ENCODE measurements at regions not wholly inside any gene's neighbourhood (a gene's known extent, or its start where the extent isn't known, plus 50 kb on each side); places are given as distances from the start of the nearest gene placed in this dataset.

DNA sequence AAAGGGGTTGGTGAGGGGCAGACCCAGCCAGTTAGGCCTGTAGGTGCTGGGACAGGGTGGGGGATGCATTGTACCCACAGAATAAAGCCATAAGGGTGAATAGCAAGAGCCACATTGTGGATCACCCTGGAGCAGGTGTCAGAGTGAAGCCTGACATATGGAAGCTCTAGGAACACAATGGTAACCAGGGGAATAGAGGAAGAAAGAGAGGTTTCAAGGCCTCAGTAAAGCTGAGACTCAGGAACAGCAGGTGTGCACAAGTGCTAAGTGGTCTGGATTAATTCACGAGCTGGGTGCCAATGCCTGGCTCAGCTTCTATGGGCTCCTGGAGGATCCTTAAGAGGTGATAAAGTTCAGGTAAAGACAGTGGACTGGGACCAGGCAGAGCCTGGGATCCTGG, 323.7 kb upstream of the CTNNB1 start:
- Mint-ChIP-seq H3K36me3 (no peaks in the 10 kb centered on the region), H3K4me3 (no peak overlapping the region), H3K9me3 (no peaks in the 10 kb centered on the region), H3K27me3 (ENCODE audit: insufficient read depth, low read depth) (peaks cover 4% of the 10 kb centered on the region), H3K4me1 (peaks cover 21% of the 10 kb centered on the region), H3K27ac (no peak overlapping the region)
- TF ChIP-seq EZH2 (IDR thresholded peaks at IDR 0.05) (no peak), EZH2phosphoT487 (IDR thresholded peaks at IDR 0.05) (no peak)
- TF ChIP-seq, protein P1, sequence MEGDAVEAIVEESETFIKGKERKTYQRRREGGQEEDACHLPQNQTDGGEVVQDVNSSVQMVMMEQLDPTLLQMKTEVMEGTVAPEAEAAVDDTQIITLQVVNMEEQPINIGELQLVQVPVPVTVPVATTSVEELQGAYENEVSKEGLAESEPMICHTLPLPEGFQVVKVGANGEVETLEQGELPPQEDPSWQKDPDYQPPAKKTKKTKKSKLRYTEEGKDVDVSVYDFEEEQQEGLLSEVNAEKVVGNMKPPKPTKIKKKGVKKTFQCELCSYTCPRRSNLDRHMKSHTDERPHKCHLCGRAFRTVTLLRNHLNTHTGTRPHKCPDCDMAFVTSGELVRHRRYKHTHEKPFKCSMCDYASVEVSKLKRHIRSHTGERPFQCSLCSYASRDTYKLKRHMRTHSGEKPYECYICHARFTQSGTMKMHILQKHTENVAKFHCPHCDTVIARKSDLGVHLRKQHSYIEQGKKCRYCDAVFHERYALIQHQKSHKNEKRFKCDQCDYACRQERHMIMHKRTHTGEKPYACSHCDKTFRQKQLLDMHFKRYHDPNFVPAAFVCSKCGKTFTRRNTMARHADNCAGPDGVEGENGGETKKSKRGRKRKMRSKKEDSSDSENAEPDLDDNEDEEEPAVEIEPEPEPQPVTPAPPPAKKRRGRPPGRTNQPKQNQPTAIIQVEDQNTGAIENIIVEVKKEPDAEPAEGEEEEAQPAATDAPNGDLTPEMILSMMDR (IDR thresholded peaks at IDR 0.05), result no peak
- no peak for DNase-seq (ENCODE audit: low spot score)
- H3K79me2 ChIP-seq (ENCODE audit: low read depth), result no peaks in the 10 kb centered on the region
- no peaks in the 10 kb centered on the region for H3K36me3 ChIP-seq
- no peak overlapping the region for H3K27ac ChIP-seq
- no peaks in the 10 kb centered on the region for H3K9me3 ChIP-seq (ENCODE audit: low read depth)
- no peaks in the 10 kb centered on the region for H3K27me3 ChIP-seq
- H4K20me1 ChIP-seq (ENCODE audit: low read depth), result no peaks in the 10 kb centered on the region
- H3K4me1 ChIP-seq, result peaks cover 25% of the 10 kb centered on the region
- H3K4me2 ChIP-seq, result no peak overlapping the region
- H2AFZ ChIP-seq (replicated peaks), result no peak overlapping the region
- H3K9ac ChIP-seq, result no peak overlapping the region
- peaks cover 6% of the 10 kb centered on the region for H3F3A ChIP-seq (ENCODE audit: low read depth)
- no peak overlapping the region for H3K4me3 ChIP-seq

DNA sequence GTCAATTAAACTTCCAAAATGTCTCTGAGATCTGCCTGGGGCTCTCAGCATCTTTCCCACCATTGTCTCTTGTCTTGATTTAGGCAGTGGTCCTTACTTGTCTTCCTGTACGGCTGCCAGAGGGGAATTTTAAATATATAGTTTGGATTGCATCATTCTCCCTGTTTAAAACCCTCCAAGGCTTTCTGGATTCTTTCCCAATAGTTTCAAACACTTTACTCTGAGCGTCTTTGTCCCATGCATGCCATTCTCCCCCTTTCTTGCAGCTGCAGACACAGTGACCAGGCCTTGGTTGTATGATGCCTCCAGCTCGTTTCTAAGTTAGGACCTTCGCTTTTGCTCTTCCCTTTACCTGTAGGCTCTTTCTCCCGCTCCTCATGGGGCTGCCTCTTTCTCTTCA, 323.3 kb upstream of the CTNNB1 start:
- Mint-ChIP-seq H3K27ac (no peak overlapping the region), H3K36me3 (no peaks in the 10 kb centered on the region), H3K9me3 (peaks cover 3% of the 10 kb centered on the region), H3K27me3 (ENCODE audit: insufficient read depth, low read depth) (peaks cover 6% of the 10 kb centered on the region), H3K4me1 (peaks cover 21% of the 10 kb centered on the region), H3K4me3 (no peak overlapping the region)
- TF ChIP-seq EZH2phosphoT487 (IDR thresholded peaks at IDR 0.05) (no peak), EZH2 (IDR thresholded peaks at IDR 0.05) (no peak)
- TF ChIP-seq, protein P1 (IDR thresholded peaks at IDR 0.05), result no peak
- H3K4me1 ChIP-seq, result peaks cover 25% of the 10 kb centered on the region
- no peaks in the 10 kb centered on the region for H3K36me3 ChIP-seq
- no peaks in the 10 kb centered on the region for H4K20me1 ChIP-seq (ENCODE audit: low read depth)
- no peak overlapping the region for H2AFZ ChIP-seq (replicated peaks)
- no peak overlapping the region for H3K4me3 ChIP-seq
- DNase-seq (ENCODE audit: low spot score), result no peak
- H3K9ac ChIP-seq, result no peak overlapping the region
- H3K27ac ChIP-seq, result no peak overlapping the region
- H3K27me3 ChIP-seq, result no peaks in the 10 kb centered on the region
- H3K79me2 ChIP-seq (ENCODE audit: low read depth), result no peaks in the 10 kb centered on the region
- H3F3A ChIP-seq (ENCODE audit: low read depth), result peaks cover 6% of the 10 kb centered on the region
- no peak overlapping the region for H3K4me2 ChIP-seq
- no peaks in the 10 kb centered on the region for H3K9me3 ChIP-seq (ENCODE audit: low read depth)

DNA sequence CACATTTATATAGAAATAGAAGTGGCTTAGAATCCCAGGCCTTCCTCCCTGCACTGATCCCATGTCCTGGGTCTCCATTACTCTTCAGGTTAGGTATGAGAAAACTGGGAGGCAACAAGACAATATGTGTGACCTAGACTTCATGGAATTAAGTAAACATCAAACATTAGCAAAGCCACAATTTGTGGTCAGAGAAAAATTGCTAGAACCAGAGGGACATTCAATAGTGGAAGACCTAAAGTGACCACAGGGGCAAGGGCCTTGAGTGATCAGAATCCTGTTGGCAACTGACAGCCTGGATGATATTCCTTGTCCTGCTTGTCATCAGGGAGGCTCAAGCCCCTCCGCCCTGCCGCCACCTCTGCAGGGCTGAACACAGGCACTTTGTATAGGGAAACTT, 322.8 kb upstream of the CTNNB1 start:
- H3K4me3 Mint-ChIP-seq, result no peak overlapping the region
- Histone ChIP-seq H3K9me3 (ENCODE audit: low read depth) (no peaks in the 10 kb centered on the region), H3K36me3 (no peaks in the 10 kb centered on the region), H4K20me1 (ENCODE audit: low read depth) (no peaks in the 10 kb centered on the region), H3F3A (ENCODE audit: low read depth) (peaks cover 6% of the 10 kb centered on the region), H3K79me2 (ENCODE audit: low read depth) (no peaks in the 10 kb centered on the region), H3K27ac (no peak overlapping the region), H3K9ac (no peak overlapping the region), H3K4me2 (no peak overlapping the region), H3K4me1 (peaks cover 25% of the 10 kb centered on the region), H2AFZ (replicated peaks) (no peak overlapping the region), H3K27me3 (no peaks in the 10 kb centered on the region), H3K4me3 (no peak overlapping the region)
- peaks cover 19% of the 10 kb centered on the region for H3K4me1 Mint-ChIP-seq
- peaks cover 3% of the 10 kb centered on the region for H3K9me3 Mint-ChIP-seq
- no peak for DNase-seq (ENCODE audit: low spot score)
- H3K36me3 Mint-ChIP-seq, result no peaks in the 10 kb centered on the region
- TF ChIP-seq EZH2 (IDR thresholded peaks at IDR 0.05) (no peak), EZH2phosphoT487 (IDR thresholded peaks at IDR 0.05) (no peak)
- TF ChIP-seq, protein P1 (IDR thresholded peaks at IDR 0.05), result no peak
- H3K27me3 Mint-ChIP-seq (ENCODE audit: insufficient read depth, low read depth), result peaks cover 6% of the 10 kb centered on the region
- no peak overlapping the region for H3K27ac Mint-ChIP-seq

Data from neural progenitor cell (in vitro differentiated cells).